ENCODE measurements at regions not wholly inside any gene's neighbourhood (a gene's known extent, or its start where the extent isn't known, plus 50 kb on each side); places are given as distances from the start of the nearest gene placed in this dataset.

GRCh38 chr1:61591351-61591750, 133.6 kb downstream of the TM2D1 start:
- POLR2A ChIA-PET: no interaction called here
- H3K36me3 ChIP-seq (replicated peaks in 1 of 2; ENCODE audit: control insufficient read depth in 1 of 2, insufficient read depth in 2 of 2, low read length in 1 of 2): no peaks in the 10 kb centered on the region

GRCh38 chr1:61588736-61589672, 135.9 kb downstream of the TM2D1 start:
- POLR2A ChIA-PET: no interaction called here
- WGBS (ENCODE audit: low lambda C conversion rate): 74% methylated on average over 18 of the region's 18 CpGs
- TF ChIP-seq NRF1 (IDR thresholded peaks at IDR 0.05; ENCODE audit: low read depth, low read length) (no peak), RAD21 (IDR thresholded peaks at IDR 0.05; ENCODE audit: low read length) (peak; percentile 86), RFX5 (IDR thresholded peaks at IDR 0.05; ENCODE audit: low read length) (no peak), CTCF (IDR thresholded peaks at IDR 0.05) (peak; percentile 88), SMC3 (IDR thresholded peaks at IDR 0.05; ENCODE audit: low read depth, low read length) (peak; percentile 81)
- Histone ChIP-seq H3K4me3 (ENCODE audit: low read depth in 2 of 2, low read length in 1 of 2) (peak overlapping the region in 1 of 2 experiments; percentile 10; a peak in 1 of 4 replicates), H3K4me2 (no peak overlapping the region), H3K9me3 (no peaks in the 10 kb centered on the region), H2AFZ (ENCODE audit: low read depth) (no peak overlapping the region), H4K20me1 (ENCODE audit: insufficient read depth) (no peaks in the 10 kb centered on the region), H3K9me2 (no peaks in the 10 kb centered on the region), H3K27ac (ENCODE audit: low read depth in 2 of 2, low read length in 1 of 2) (no peak overlapping the region), H3F3A (replicated peaks; ENCODE audit: insufficient read depth) (no peaks in the 10 kb centered on the region), H3K9ac (no peak overlapping the region), H3K27me3 (ENCODE audit: insufficient read depth) (no peaks in the 10 kb centered on the region), H3K36me3 (replicated peaks in 1 of 2; ENCODE audit: control insufficient read depth in 1 of 2, insufficient read depth in 2 of 2, low read length in 1 of 2) (no peaks in the 10 kb centered on the region), H3K4me1 (ENCODE audit: control insufficient read depth in 1 of 2, insufficient read depth in 2 of 2, low read depth in 1 of 2, low read length in 1 of 2) (peaks cover 0 to 8% of the 10 kb centered on the region in 2 experiments; a peak in 2 of 4 replicates), H3K79me2 (ENCODE audit: insufficient read depth) (no peaks in the 10 kb centered on the region)
- CTCF ChIA-PET: interaction anchor here (0.5 to 2.5 kb wide), 31 partner anchors 8 to 1647 kb away, joined by 3 to 17 read pairs (median 4); no protein-coding TSS in a partner anchor
- peak; percentile 78 for DNase-seq

More at GRCh38 chr1:61591351-61591750, 133.6 kb downstream of the TM2D1 start:
- no peaks in the 10 kb centered on the region for H3K9me3 ChIP-seq
- no peaks in the 10 kb centered on the region for H4K20me1 ChIP-seq (ENCODE audit: insufficient read depth)
- CTCF ChIA-PET: interaction anchor here (1.5 kb wide), 1 partner anchor 254 kb away, joined by 5 read pairs; no protein-coding TSS in a partner anchor
- H2AFZ ChIP-seq (ENCODE audit: low read depth): no peak overlapping the region
- no peaks in the 10 kb centered on the region for H3K27me3 ChIP-seq (ENCODE audit: insufficient read depth)
- no peaks in the 10 kb centered on the region for H3F3A ChIP-seq (replicated peaks; ENCODE audit: insufficient read depth)
- H3K79me2 ChIP-seq (ENCODE audit: insufficient read depth): no peaks in the 10 kb centered on the region
- no peak overlapping the region for H3K4me3 ChIP-seq (ENCODE audit: low read depth in 2 of 2, low read length in 1 of 2)
- H3K4me2 ChIP-seq: no peak overlapping the region
- WGBS (ENCODE audit: low lambda C conversion rate): 89% methylated on average over 9 of the region's 9 CpGs
- no peak overlapping the region for H3K27ac ChIP-seq (ENCODE audit: low read depth in 2 of 2, low read length in 1 of 2)
- no peak overlapping the region for H3K9ac ChIP-seq
- H3K9me2 ChIP-seq: no peaks in the 10 kb centered on the region
- H3K4me1 ChIP-seq (ENCODE audit: control insufficient read depth in 1 of 2, insufficient read depth in 2 of 2, low read depth in 1 of 2, low read length in 1 of 2): no peaks in the 10 kb centered on the region
- TF ChIP-seq RCOR1 (IDR thresholded peaks at IDR 0.05; ENCODE audit: low read length) (no peak), FOXJ3 (CRISPR knock-in tag; IDR thresholded peaks at IDR 0.05) (no peak), RXRA (IDR thresholded peaks at IDR 0.05; ENCODE audit: borderline replicate concordance, low read depth) (no peak), TEAD4 (IDR thresholded peaks at IDR 0.05; ENCODE audit: borderline replicate concordance, insufficient read depth) (no peak), FOSL2 (IDR thresholded peaks at IDR 0.05; ENCODE audit: borderline replicate concordance, low read depth) (no peak), CHD2 (IDR thresholded peaks at IDR 0.05; ENCODE audit: low read length, partially characterized antibody) (no peak), SMC3 (IDR thresholded peaks at IDR 0.05; ENCODE audit: low read depth, low read length) (no peak), TCF12 (IDR thresholded peaks at IDR 0.05) (no peak), ELF1 (IDR thresholded peaks at IDR 0.05) (no peak), MXI1 (IDR thresholded peaks at IDR 0.05; ENCODE audit: low read depth, low read length) (no peak), PBX3 (IDR thresholded peaks at IDR 0.05) (no peak), MAX (IDR thresholded peaks at IDR 0.05; ENCODE audit: low read depth) (no peak), POLR2AphosphoS5 (IDR thresholded peaks at IDR 0.05; ENCODE audit: low read depth, low read length) (no peak), FOXM1 (IDR thresholded peaks at IDR 0.05; ENCODE audit: low read depth) (no peak), USF2 (IDR thresholded peaks at IDR 0.05; ENCODE audit: borderline replicate concordance, low read depth, low read length) (no peak), MEF2A (IDR thresholded peaks at IDR 0.05; ENCODE audit: borderline replicate concordance, low read depth) (no peak), TAF1 (IDR thresholded peaks at IDR 0.05; ENCODE audit: borderline replicate concordance, low read depth, low read length) (no peak), GABPA (IDR thresholded peaks at IDR 0.05; ENCODE audit: low read depth) (no peak)
- DNase-seq: no peak
